ENCODE measurements at regions not wholly inside any gene's neighbourhood (a gene's known extent, or its start where the extent isn't known, plus 50 kb on each side); places are given as distances from the start of the nearest gene placed in this dataset.

GRCh38 chr1:13926556-13926955 lies 226.6 kb downstream of the PRDM2 start:
- DNase-seq: no peak

GRCh38 chr1:13927736-13928135 lies 227.7 kb downstream of the PRDM2 start:
- no peak for DNase-seq

- DNase-seq: no peak
These were observed 229.3 kb downstream of the PRDM2 start for GRCh38 chr1:13929313-13929712.

- peak; percentile 4 for DNase-seq
These were observed 230.2 kb downstream of the PRDM2 start for GRCh38 chr1:13930151-13930550.

GRCh38 chr1:13931226-13931625 lies 231.2 kb downstream of the PRDM2 start:
- DNase-seq: no peak

- DNase-seq: no peak
These were observed 235.3 kb downstream of the PRDM2 start for GRCh38 chr1:13935336-13935735.

- DNase-seq: no peak
These were observed 241.3 kb downstream of the PRDM2 start for GRCh38 chr1:13941315-13941714.

- DNase-seq: no peak
These were observed 243.1 kb downstream of the PRDM2 start for GRCh38 chr1:13943055-13943454.

- DNase-seq: no peak
These were observed 245.9 kb downstream of the PRDM2 start for GRCh38 chr1:13945856-13946255.

GRCh38 chr1:13947658-13948057 lies 247.7 kb downstream of the PRDM2 start:
- DNase-seq: no peak

GRCh38 chr1:13948396-13948795 lies 248.4 kb downstream of the PRDM2 start:
- no peak for DNase-seq

- DNase-seq: no peak
These were observed 249.0 kb downstream of the PRDM2 start for GRCh38 chr1:13948888-13949391.

GRCh38 chr1:13949546-13949945 lies 249.6 kb downstream of the PRDM2 start:
- DNase-seq: no peak

- no peak for DNase-seq
These were observed 250.6 kb downstream of the PRDM2 start for GRCh38 chr1:13950637-13951036.

- no peak for DNase-seq
These were observed 252.1 kb downstream of the PRDM2 start for GRCh38 chr1:13951793-13952751.

GRCh38 chr1:13952985-13953384 lies 253.0 kb downstream of the PRDM2 start:
- DNase-seq: no peak

- no peak for DNase-seq
These were observed 256.4 kb downstream of the PRDM2 start for GRCh38 chr1:13956393-13956792.

GRCh38 chr1:13960375-13960987 lies 260.5 kb downstream of the PRDM2 start:
- peak; percentile 60 for DNase-seq

GRCh38 chr1:13964768-13965167 lies 264.8 kb downstream of the PRDM2 start:
- peak; percentile 48 for DNase-seq

- peak; percentile 86 for DNase-seq
These were observed 265.9 kb downstream of the PRDM2 start for GRCh38 chr1:13965770-13966398.

GRCh38 chr1:13967707-13968106 lies 267.7 kb downstream of the PRDM2 start:
- DNase-seq: peak; percentile 10

- no peak for DNase-seq
These were observed 268.4 kb downstream of the PRDM2 start for GRCh38 chr1:13968361-13968760.

- DNase-seq: no peak
These were observed 270.8 kb downstream of the PRDM2 start for GRCh38 chr1:13970631-13971247.

Data from NCI-H146 (cell line).